ENCODE measurements at regions not wholly inside any gene's neighbourhood (a gene's known extent, or its start where the extent isn't known, plus 50 kb on each side); places are given as distances from the start of the nearest gene placed in this dataset.
A peak's percentile ranks its signal among the peaks of the same experiment; 100 is the strongest.

DNA sequence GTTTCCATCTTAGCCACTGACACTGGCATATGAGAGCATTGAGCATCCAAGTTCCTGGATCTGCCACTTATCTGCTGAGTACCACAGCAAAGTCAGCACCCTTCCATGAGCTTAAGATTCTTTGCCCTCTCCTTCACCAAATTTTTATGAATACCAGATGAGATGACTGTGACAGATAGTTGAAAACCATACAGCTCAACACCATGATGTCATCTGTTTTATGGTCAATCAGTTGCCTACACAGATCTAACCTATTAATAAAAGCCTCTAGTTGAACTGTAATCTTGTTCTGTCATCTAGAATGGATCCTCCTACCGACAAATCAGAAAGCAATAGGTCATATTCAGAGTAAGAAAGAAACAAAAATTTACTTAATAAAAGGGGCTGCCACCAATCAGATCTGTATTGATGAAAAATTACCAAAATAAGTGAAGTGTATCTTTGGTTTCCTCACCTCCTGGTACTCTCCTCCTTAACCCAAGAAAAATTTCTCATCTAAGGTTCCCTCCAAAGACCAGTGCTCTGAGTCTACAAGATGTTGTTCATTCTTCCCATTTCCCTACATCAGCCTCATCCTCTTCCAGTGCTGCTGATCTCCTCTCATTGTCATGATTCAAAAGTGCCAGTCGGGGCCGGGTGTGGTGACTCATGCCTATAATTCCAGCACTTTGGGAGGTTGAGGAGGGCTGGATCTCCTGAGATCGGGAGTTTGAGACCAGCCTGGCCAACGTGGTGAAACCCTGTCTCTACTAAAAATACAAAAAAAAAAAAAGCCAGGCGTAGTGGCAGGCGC is 138.8 kb upstream of the CTTNBP2NL start:
- no peak overlapping the region for H3K27ac ChIP-seq
- DNase-seq (ENCODE audit: low read depth, low spot score), result no peak

- DNase-seq (ENCODE audit: low read depth, low spot score), result no peak
- H3K27ac ChIP-seq, result no peak overlapping the region
These were observed 135.3 kb upstream of the CTTNBP2NL start for GRCh38 chr1:112260699-112261098.

DNA sequence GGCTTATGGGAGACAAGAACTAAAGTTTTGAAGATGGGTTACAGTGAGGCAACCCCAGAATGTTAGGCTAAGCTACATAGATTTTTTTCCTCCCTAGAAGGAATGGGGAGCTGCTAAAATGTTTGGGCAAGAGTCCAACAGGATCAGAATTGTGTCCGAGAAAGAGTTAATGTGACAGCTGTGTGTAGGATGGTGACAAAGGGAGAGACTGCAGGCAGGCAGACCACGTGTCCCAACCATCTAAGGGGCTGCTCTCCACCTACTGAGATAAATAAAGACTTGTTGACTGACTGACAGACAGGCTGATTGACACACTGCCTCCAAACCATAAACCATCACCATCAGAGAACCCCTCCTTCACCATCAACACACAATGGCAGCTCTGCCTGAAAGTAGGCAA is 133.7 kb upstream of the CTTNBP2NL start:
- H3K27ac ChIP-seq, result no peak overlapping the region
- DNase-seq (ENCODE audit: low read depth, low spot score), result no peak

DNA sequence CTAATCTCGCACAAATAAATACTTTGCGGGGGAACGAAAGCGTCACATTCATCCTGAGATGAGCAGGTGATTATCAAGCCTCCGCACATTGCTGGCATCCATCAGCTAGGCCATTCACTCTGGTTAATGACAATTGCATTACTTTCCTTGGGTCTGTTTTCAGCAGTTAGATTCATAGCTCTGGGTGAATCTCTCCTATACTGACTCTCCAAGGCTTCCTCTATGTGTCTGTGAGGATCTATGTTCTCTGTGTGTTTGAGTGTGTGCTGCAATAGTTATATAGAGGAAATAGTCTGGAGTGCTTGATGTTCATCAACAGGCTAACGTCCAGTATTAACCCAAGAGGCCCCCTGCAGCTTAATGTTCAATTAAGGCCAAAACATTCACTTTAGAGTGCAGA is 133.0 kb upstream of the CTTNBP2NL start:
- DNase-seq (ENCODE audit: low read depth, low spot score), result no peak
- no peak overlapping the region for H3K27ac ChIP-seq

DNA sequence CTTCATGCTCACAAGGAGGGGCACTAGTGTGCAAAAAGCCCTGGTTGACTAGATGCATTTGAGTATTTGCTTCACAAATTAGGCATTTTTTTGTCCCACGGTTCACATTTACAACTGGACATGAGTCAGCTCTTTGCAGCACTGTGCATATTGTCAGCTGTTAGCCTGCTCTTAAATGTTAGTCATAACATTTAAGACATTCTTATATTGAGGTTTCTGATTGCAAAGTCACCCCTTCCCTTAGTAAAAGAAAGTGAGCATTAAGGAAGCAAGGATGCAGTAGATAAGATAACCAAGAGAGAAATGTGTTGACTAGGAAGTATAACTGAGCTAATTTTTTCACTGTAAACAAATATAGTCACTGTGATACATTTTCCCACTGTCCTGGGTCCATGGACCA is 132.6 kb upstream of the CTTNBP2NL start:
- DNase-seq (ENCODE audit: low read depth, low spot score), result peak; percentile 31
- H3K27ac ChIP-seq, result no peak overlapping the region

DNA sequence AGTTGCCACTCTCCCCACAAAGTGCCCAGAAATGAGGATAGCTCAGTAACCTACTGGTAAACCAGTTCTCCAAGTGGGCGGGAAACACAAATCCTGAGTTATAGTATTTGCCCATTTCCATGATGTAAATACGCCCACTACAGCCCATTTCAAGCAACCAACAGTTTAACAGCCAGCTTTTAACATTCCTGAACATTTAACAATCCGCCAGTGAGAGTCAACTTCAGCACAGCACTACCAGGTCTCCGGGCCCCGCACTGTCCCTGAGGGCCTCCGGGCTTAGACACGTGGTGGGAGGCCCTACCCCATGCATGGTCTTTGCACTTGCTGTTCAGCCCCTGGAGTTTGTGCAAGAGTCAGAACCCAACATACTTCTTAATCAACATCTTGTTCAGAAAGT is 132.0 kb upstream of the CTTNBP2NL start:
- no peak for DNase-seq (ENCODE audit: low read depth, low spot score)
- H3K27ac ChIP-seq, result no peak overlapping the region

DNA sequence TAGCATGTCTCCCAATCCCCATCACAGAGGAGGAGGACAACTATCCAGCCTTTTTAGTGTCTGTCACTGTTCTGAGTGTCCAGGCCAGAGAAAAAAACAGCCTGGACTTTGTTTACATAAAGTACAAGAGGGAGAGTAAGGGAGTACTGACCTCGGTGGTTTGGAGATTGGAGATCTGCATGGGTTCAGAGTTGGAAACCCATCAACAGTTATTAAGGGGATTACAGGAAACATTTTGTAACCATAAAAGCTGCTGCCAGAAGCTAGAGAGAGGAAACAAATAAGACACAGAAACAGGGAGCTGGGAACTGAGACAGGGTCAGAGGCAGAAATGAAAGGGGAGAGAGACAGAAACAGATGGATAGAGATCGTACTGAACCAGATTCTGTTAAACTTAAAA is 131.5 kb upstream of the CTTNBP2NL start:
- DNase-seq (ENCODE audit: low read depth, low spot score), result no peak
- no peak overlapping the region for H3K27ac ChIP-seq

- no peak for DNase-seq (ENCODE audit: low read depth, low spot score)
- no peak overlapping the region for H3K27ac ChIP-seq
These were observed 130.1 kb upstream of the CTTNBP2NL start for GRCh38 chr1:112265931-112266330.

DNA sequence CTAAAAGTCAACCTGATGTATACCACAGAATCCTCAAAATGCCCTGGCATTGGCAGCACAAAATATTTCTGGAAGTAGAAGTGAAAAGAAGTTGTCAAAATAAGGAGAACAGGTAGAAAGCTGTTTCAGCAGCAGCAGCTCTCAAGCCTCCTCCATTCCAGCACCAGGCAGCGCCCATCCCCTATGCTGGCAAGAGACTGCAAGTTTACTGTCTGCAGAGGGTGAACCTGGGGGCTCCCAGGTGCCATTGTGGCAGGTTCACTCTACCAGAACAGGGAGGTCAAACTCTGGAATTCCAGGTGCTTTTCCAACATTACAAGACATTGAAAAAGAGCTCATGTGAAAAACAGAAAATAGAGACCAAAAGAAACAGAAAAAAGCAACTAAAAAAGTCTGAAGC is 128.8 kb upstream of the CTTNBP2NL start:
- H3K27ac ChIP-seq, result no peak overlapping the region
- no peak for DNase-seq (ENCODE audit: low read depth, low spot score)

DNA sequence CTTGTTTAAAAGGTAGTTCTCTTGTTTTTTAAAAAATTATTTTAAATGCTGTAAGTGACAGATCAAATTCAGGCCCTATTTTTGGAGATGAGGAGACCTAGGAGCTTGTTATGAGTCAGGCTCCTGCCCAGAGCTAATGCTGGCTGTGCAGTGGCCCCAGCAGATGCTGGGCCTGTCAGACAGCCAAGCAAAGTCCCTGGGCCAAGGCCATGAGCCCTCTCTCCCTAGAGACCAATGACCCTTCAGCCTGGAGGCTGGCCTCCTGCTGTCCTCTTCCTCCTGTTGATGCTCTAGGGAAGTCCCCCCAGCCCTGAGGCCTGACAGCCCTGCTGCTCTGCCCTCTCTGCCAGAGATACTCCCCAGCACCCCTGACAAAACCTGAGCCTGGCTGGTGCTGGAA is 128.1 kb upstream of the CTTNBP2NL start:
- DNase-seq (ENCODE audit: low read depth, low spot score), result no peak
- no peak overlapping the region for H3K27ac ChIP-seq

GRCh38 chr1:112268408-112268807 is 127.6 kb upstream of the CTTNBP2NL start:
- no peak for DNase-seq (ENCODE audit: low read depth, low spot score)
- H3K27ac ChIP-seq, result no peak overlapping the region

- no peak overlapping the region for H3K27ac ChIP-seq
- DNase-seq (ENCODE audit: low read depth, low spot score), result no peak
These were observed 124.7 kb upstream of the CTTNBP2NL start for GRCh38 chr1:112271270-112271669.

- no peak for DNase-seq (ENCODE audit: low read depth, low spot score)
- no peak overlapping the region for H3K27ac ChIP-seq
These were observed 123.8 kb upstream of the CTTNBP2NL start for GRCh38 chr1:112272101-112272772.

GRCh38 chr1:112284796-112285195 is 111.2 kb upstream of the CTTNBP2NL start:
- no peak overlapping the region for H3K27ac ChIP-seq
- DNase-seq (ENCODE audit: low read depth, low spot score), result no peak

DNA sequence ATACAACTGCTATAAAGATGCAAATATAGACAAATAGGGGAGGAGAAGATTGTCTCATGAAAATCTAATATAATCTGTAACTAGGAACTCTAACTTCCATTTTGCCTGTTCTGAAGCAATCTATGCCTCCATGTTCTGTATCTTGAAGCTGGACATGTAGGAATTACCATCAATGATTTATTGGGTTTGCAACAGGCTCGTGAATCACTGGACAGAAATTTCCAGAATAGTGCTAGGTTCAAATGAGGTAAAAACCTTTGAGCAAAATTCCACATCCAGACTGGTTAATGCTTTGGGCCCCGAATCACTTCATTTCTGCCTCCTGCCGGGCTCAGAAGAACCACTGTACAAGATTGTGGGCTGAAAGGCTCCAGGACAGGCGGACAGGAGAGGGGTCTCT is 110.7 kb upstream of the CTTNBP2NL start:
- H3K27ac ChIP-seq, result no peak overlapping the region
- no peak for DNase-seq (ENCODE audit: low read depth, low spot score)

DNA sequence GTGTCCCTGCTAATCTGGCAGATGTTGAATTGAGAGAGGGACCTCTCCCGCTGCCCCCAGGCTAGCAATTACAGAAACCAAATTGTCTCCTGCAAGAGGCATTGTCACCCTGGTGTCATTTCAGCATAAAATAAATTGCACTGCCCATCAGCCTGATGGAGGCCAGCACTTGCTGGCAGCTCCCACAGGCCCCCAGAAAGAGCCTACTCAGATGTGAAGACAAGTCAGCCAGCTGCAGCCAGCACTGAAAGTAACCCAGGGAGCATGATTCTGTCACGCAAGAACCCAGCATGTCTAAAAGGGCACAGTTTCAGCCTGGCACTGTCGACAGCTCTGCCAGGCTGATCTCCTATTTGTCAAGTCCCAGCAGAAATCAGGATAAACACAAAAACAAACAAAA is 110.3 kb upstream of the CTTNBP2NL start:
- H3K27ac ChIP-seq, result no peak overlapping the region
- no peak for DNase-seq (ENCODE audit: low read depth, low spot score)

- DNase-seq (ENCODE audit: low read depth, low spot score), result no peak
- no peak overlapping the region for H3K27ac ChIP-seq
These were observed 99.1 kb upstream of the CTTNBP2NL start for GRCh38 chr1:112296908-112297307.

GRCh38 chr1:112297536-112297935 is 98.5 kb upstream of the CTTNBP2NL start:
- no peak overlapping the region for H3K27ac ChIP-seq
- no peak for DNase-seq (ENCODE audit: low read depth, low spot score)

- no peak overlapping the region for H3K27ac ChIP-seq
- no peak for DNase-seq (ENCODE audit: low read depth, low spot score)
These were observed 97.5 kb upstream of the CTTNBP2NL start for GRCh38 chr1:112298558-112298957.

DNA sequence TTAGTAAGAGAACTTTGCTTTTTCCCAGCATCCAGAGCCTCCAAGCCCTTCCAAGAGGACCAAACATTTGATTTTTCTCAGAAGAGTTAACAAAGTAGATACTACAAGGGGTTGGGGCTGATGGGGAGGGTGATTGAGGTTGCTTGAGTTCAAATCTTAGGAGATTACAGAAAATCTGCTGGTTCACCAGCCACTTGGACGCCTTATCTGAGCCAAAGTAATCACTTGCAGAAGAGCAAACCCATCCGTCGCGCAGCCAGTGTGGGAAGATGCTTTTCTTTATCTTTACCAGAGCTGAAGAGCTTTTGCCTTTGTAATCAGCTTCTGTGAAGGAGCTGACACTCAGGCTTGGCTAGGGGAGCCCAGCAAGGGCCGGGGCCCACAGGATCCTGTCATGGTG is 91.9 kb upstream of the CTTNBP2NL start:
- no peak overlapping the region for H3K27ac ChIP-seq
- no peak for DNase-seq (ENCODE audit: low read depth, low spot score)

DNA sequence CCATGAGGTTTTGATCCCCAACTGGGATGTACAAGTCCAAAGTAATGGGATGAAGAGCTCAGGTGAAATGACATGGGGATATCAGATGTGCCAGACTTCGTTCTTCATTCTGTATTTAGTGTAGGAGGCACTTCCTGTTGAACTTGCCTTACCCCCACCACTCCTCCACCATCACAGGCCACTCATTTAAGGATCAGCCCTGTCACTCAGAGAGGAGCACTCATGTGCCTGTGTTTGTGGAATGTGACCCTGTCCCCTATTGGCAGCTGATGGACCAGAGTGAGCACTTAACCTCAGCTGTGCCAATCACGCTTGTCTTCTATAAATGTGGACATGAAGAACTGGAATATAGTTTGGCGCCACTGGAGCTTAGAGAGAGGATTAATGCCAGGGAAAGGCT is 91.4 kb upstream of the CTTNBP2NL start:
- no peak for DNase-seq (ENCODE audit: low read depth, low spot score)
- H3K27ac ChIP-seq, result no peak overlapping the region
